SU-DHL-6 (cell line): ENCODE measurements at regions not wholly inside any gene's neighbourhood (a gene's known extent, or its start where the extent isn't known, plus 50 kb on each side); places are given as distances from the start of the nearest gene placed in this dataset.

ENCODE experiments used
- H2AFZ ChIP-seq: fragments of 200-600 bp; sonication (generic); 2 replicates; pipeline ENCODE4 v1.6.1; 2014; ENCODE audit warnings: low read depth, mild to moderate bottlenecking, moderate library complexity, mixed read lengths, antibody characterized with exemption, low read length; ENCODE audit not compliant: severe bottlenecking
- H3F3A ChIP-seq: fragments of 200-600 bp; shearing (Covaris generic); 2 replicates; pipeline ENCODE4 v1.6.0; 2016; ENCODE audit warnings: antibody characterized with exemption, mild to moderate bottlenecking; ENCODE audit not compliant: insufficient read depth
- H3K27ac ChIP-seq: fragments of 200-600 bp; sonication (generic); 2 replicates; pipeline ENCODE4 v1.5.1; 2016; ENCODE audit warnings: low read depth, mild to moderate bottlenecking, low read length, moderate library complexity, mixed read lengths
- H3K27me3 ChIP-seq: fragments of 200-600 bp; sonication (generic), shearing (Covaris generic); 2 replicates; pipeline ENCODE4 v1.6.0; 2014; ENCODE audit warnings: mild to moderate bottlenecking, low read length
- H3K36me3 ChIP-seq: fragments of 200-600 bp; sonication (generic); 2 replicates; pipeline ENCODE4 v1.6.1; 2014; ENCODE audit warnings: mild to moderate bottlenecking, low read length, mixed read lengths
- H3K4me2 ChIP-seq: fragments of 300-600, 200-600 bp; shearing (Covaris generic), sonication (generic); 2 replicates; pipeline ENCODE4 v1.6.0; 2014; ENCODE audit warnings: low read length, low read depth, mild to moderate bottlenecking; ENCODE audit not compliant: poor library complexity, severe bottlenecking
- H3K4me3 ChIP-seq: fragments of 200-600 bp; sonication (generic); 2 replicates; pipeline ENCODE4 v1.5.1; 2014; ENCODE audit warnings: antibody characterized with exemption, low read length, mild to moderate bottlenecking, mixed read lengths; ENCODE audit not compliant: insufficient read depth, poor library complexity, severe bottlenecking
- H3K79me2 ChIP-seq: fragments of 200-600 bp; sonication (generic); 2 replicates; pipeline ENCODE4 v1.6.1; 2014; ENCODE audit warnings: mild to moderate bottlenecking, low read length, moderate library complexity; ENCODE audit not compliant: insufficient read depth
- H3K9ac ChIP-seq: fragments of 200-600 bp; sonication (generic); 2 replicates; pipeline ENCODE4 v1.7.0; 2014; ENCODE audit warnings: mild to moderate bottlenecking, low read length
- H3K9me2 ChIP-seq: fragments of 200-600 bp; sonication (generic); replicated peaks from 2 replicates; pipeline ENCODE4 v1.6.1; 2014; ENCODE audit warnings: low read length; ENCODE audit not compliant: insufficient read depth
- H3K9me3 ChIP-seq: fragments of 200-600 bp; sonication (generic); 2 replicates; pipeline ENCODE4 v1.6.1; 2014; ENCODE audit warnings: low read length, mixed read lengths; ENCODE audit not compliant: insufficient read depth
- H4K20me1 ChIP-seq: fragments of 200-600 bp; sonication (generic); 2 replicates; pipeline ENCODE4 v1.6.1; 2014; ENCODE audit warnings: low read depth, mild to moderate bottlenecking, antibody characterized with exemption, low read length, moderate library complexity, mixed read lengths
- CTCF ChIP-seq: fragments of 200-600 bp; sonication (generic); IDR thresholded peaks from one replicate; pipeline ENCODE4 v1.5.1; 2017; ENCODE audit warnings: antibody characterized with exemption, mild to moderate bottlenecking, low read length, moderate library complexity; ENCODE audit not compliant: insufficient read depth, poor library complexity, severe bottlenecking
- EZH2phosphoT487 ChIP-seq: fragments of 200-600 bp; sonication (generic), shearing (Covaris generic); conservative IDR thresholded peaks from 2 replicates; pipeline ENCODE4 v1.6.1; 2018; ENCODE audit warnings: mild to moderate bottlenecking, antibody characterized with exemption, low read length, moderate library complexity, mixed read lengths

GRCh38 chr5:3954199-3954598 lies 358.6 kb downstream of the IRX1 start:
- H3K4me3 ChIP-seq: no peak overlapping the region
- H3K27me3 ChIP-seq: no peaks in the 10 kb centered on the region
- H3K9me2 ChIP-seq: no peaks in the 10 kb centered on the region
- no peaks in the 10 kb centered on the region for H3K9me3 ChIP-seq
- H3F3A ChIP-seq: no peaks in the 10 kb centered on the region
- no peaks in the 10 kb centered on the region for H3K36me3 ChIP-seq
- no peak overlapping the region for H3K9ac ChIP-seq
- no peak overlapping the region for H2AFZ ChIP-seq
- H3K27ac ChIP-seq: no peak overlapping the region
- H4K20me1 ChIP-seq: no peaks in the 10 kb centered on the region
- H3K79me2 ChIP-seq: no peaks in the 10 kb centered on the region
- TF ChIP-seq CTCF: no peak
- TF ChIP-seq EZH2phosphoT487: no peak
- H3K4me2 ChIP-seq: no peak overlapping the region

GRCh38 chr5:3954633-3955032 lies 359.0 kb downstream of the IRX1 start:
- Histone ChIP-seq H3K4me3 (no peak overlapping the region), H3K9me2 (no peaks in the 10 kb centered on the region), H3K4me2 (no peak overlapping the region), H2AFZ (no peak overlapping the region), H3K79me2 (no peaks in the 10 kb centered on the region), H3K27me3 (no peaks in the 10 kb centered on the region), H3K36me3 (no peaks in the 10 kb centered on the region), H3K9ac (no peak overlapping the region), H3K9me3 (no peaks in the 10 kb centered on the region), H3K27ac (no peak overlapping the region), H4K20me1 (no peaks in the 10 kb centered on the region), H3F3A (no peaks in the 10 kb centered on the region)
- no peak for TF ChIP-seq CTCF
- no peak for TF ChIP-seq EZH2phosphoT487

- H3K9me2 ChIP-seq: no peaks in the 10 kb centered on the region
- H3K9ac ChIP-seq: no peak overlapping the region
- no peak overlapping the region for H3K27ac ChIP-seq
- no peak overlapping the region for H3K4me2 ChIP-seq
- H4K20me1 ChIP-seq: no peaks in the 10 kb centered on the region
- no peaks in the 10 kb centered on the region for H3K9me3 ChIP-seq
- H3K27me3 ChIP-seq: no peaks in the 10 kb centered on the region
- H3K79me2 ChIP-seq: no peaks in the 10 kb centered on the region
- TF ChIP-seq EZH2phosphoT487: no peak
- no peak for TF ChIP-seq CTCF
- no peak overlapping the region for H3K4me3 ChIP-seq
- no peaks in the 10 kb centered on the region for H3K36me3 ChIP-seq
- H2AFZ ChIP-seq: no peak overlapping the region
- no peaks in the 10 kb centered on the region for H3F3A ChIP-seq
Observed at GRCh38 chr5:3957658-3958057, 362.0 kb downstream of the IRX1 start.

GRCh38 chr5:3958389-3958788 lies 362.8 kb downstream of the IRX1 start:
- H3K9me2 ChIP-seq: no peaks in the 10 kb centered on the region
- H3K27me3 ChIP-seq: no peaks in the 10 kb centered on the region
- no peak overlapping the region for H3K4me2 ChIP-seq
- H3K36me3 ChIP-seq: no peaks in the 10 kb centered on the region
- no peaks in the 10 kb centered on the region for H4K20me1 ChIP-seq
- H3K9me3 ChIP-seq: no peaks in the 10 kb centered on the region
- H3K4me3 ChIP-seq: no peak overlapping the region
- H3K27ac ChIP-seq: no peak overlapping the region
- H3F3A ChIP-seq: no peaks in the 10 kb centered on the region
- H3K9ac ChIP-seq: no peak overlapping the region
- no peaks in the 10 kb centered on the region for H3K79me2 ChIP-seq
- TF ChIP-seq CTCF (no peak), EZH2phosphoT487 (no peak)
- H2AFZ ChIP-seq: no peak overlapping the region
